Activated CD4-positive, alpha-beta T cell treated with anti-CD3 and anti-CD28 coated beads, Interleukin-2, amount 10 ng/mL, durations not matched to agents 7 days and 5 days (primary cell): ENCODE measurements at regions not wholly inside any gene's neighbourhood (a gene's known extent, or its start where the extent isn't known, plus 50 kb on each side); places are given as distances from the start of the nearest gene placed in this dataset.
"Not testable (repeated sequence)": the region's sequence is repeated elsewhere in the genome, so short reads cannot be mapped to it uniquely, and the experiment has no call there.

Experiments
- CTCF ChIA-PET: fragments of 350-600 bp; sonication (Branson Sonifier 250); formaldehyde crosslinking; loops from one replicate; lab custom pipeline; 2021; ENCODE audit warnings: antibody characterized with exemption; lab: Charles Lee
- POLR2A ChIA-PET: fragments of 350-600 bp; sonication (Branson Sonifier 250); formaldehyde crosslinking; loops from one replicate; lab custom pipeline; 2021; ENCODE audit warnings: antibody characterized with exemption; lab: Charles Lee
- DNase-seq: peaks from one replicate; pipeline ENCODE4 v3.0.0-alpha.2; 2020
- H3K27ac Mint-ChIP-seq: one replicate; pipeline ENCODE4 v1.8.0; 2021; ENCODE audit warnings: mild to moderate bottlenecking, moderate library complexity, mixed read lengths
- H3K27me3 Mint-ChIP-seq: one replicate; pipeline ENCODE4 v1.8.0; 2021; ENCODE audit warnings: mixed read lengths
- H3K36me3 Mint-ChIP-seq: one replicate; pipeline ENCODE4 v1.8.0; 2021; ENCODE audit warnings: low read depth, mixed read lengths
- H3K4me1 Mint-ChIP-seq: one replicate; pipeline ENCODE4 v1.8.0; 2021; ENCODE audit warnings: mixed read lengths
- H3K4me3 Mint-ChIP-seq: one replicate; pipeline ENCODE4 v1.8.0; 2021; ENCODE audit warnings: mild to moderate bottlenecking, moderate library complexity, mixed read lengths
- H3K9me3 Mint-ChIP-seq: one replicate; pipeline ENCODE4 v1.8.0; 2021; ENCODE audit warnings: mixed read lengths

DNA sequence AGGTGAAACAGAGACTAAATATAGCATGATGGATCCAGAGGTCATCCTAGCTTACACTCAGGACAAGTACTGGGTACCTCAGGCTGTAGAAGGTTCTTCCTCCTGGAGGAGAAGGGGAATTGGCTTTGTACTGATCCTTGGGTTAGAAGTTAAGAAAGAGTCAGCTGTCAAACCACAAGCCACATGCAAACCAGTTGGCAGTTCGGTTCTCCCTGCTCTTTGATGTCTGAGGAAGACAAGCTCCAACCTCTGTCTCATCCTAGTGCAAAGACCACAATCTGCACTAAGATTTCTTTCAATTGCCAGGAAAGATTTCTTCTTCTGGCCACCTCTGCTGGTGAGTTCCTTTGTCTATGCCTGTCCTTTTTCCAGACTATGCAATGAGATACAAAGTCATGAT is 203.8 kb downstream of the ATP6V0E2 start:
- H3K36me3 Mint-ChIP-seq, DNase-seq, POLR2A ChIA-PET, H3K9me3 Mint-ChIP-seq, CTCF ChIA-PET, H3K27ac Mint-ChIP-seq, H3K4me1 Mint-ChIP-seq, H3K4me3 Mint-ChIP-seq: not testable (repeated sequence)
- H3K27me3 Mint-ChIP-seq: peaks cover 19% of the 10 kb centered on the region

DNA sequence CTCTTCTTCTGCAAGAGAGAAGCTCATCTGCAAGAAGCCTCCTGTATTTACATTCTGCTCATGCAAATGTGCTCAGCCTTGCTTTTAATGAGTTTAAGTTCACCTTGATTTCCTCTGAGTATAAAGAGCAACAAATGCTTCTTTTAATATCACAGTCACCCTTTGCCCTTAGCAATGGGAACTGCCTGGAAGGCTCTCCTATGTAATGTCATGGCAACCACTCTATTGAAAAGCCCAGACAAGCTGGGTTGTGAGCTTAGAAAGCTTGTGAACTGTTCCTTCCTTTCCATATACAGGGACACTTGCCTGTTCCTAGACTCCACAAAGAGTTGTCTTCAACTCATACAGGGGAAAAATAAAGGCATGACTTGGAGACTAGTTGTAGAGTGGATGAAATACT is 208.1 kb downstream of the ATP6V0E2 start:
- POLR2A ChIA-PET, H3K36me3 Mint-ChIP-seq, H3K4me3 Mint-ChIP-seq, CTCF ChIA-PET, DNase-seq, H3K4me1 Mint-ChIP-seq, H3K27ac Mint-ChIP-seq, H3K9me3 Mint-ChIP-seq: not testable (repeated sequence)
- peaks cover 25% of the 10 kb centered on the region for H3K27me3 Mint-ChIP-seq

DNA sequence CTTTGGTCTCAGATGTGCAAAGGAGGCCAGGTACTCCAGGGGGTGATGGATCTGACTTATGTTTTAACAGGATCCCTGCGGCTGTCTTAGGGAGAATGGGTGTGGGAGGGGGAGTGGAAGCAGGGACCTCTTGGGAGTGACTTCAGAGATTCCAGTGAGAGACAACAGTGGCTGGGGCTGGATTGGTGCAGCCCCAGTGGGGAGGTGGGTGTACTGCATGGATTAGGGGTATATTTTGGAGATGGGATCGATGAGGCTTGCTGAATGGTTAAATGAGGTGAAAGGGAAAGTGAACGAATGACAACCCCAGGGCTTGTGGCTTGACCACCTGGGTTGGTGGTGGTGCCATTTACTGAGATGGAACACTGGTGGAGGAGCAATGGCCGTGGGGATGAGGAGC is 211.0 kb downstream of the ATP6V0E2 start:
- H3K4me3 Mint-ChIP-seq, DNase-seq, POLR2A ChIA-PET, H3K9me3 Mint-ChIP-seq, H3K27ac Mint-ChIP-seq, H3K36me3 Mint-ChIP-seq, CTCF ChIA-PET, H3K4me1 Mint-ChIP-seq: not testable (repeated sequence)
- peaks cover 33% of the 10 kb centered on the region for H3K27me3 Mint-ChIP-seq

DNA sequence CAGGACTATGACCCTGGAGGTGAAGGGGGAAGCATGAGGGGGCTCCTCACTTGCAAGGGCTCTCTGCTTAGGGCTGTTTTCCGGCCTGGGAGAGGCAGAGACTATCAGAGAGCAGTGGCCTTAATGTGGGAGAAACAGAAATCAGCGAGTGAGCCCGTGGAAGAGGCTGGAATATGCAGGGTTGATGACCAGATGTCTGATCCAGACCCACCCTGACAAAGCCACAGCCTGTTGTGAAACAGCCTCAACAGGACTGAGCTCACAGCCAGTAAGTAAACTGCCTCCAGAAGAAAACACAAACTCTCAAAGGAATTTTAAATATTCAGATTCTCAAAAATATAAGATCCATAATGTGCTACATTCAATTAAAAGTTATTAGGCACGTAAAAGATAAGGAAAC is 213.7 kb downstream of the ATP6V0E2 start:
- CTCF ChIA-PET, DNase-seq, H3K4me3 Mint-ChIP-seq, H3K4me1 Mint-ChIP-seq, H3K36me3 Mint-ChIP-seq, H3K9me3 Mint-ChIP-seq, POLR2A ChIA-PET, H3K27ac Mint-ChIP-seq: not testable (repeated sequence)
- peaks cover 19% of the 10 kb centered on the region for H3K27me3 Mint-ChIP-seq

DNA sequence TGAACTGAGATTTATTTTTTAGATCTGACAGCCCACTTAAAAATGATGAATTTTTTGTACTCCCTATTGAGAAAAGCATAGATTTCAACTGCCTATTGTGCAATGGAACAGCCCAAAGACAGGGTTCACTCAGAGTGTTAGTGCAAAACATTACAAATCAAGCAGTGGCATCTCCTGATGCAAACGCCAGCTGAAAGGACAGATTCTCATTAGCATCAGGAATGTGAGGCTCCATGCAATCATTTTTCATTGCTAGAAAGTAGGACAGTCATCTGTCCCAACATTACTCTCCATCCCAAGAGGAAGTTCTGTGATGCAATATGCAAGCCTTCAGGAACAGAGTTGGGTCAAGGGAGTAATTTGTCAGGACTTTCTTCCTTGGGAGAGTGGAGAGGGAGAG is 215.4 kb downstream of the ATP6V0E2 start:
- H3K4me3 Mint-ChIP-seq, H3K27ac Mint-ChIP-seq, DNase-seq, CTCF ChIA-PET, H3K4me1 Mint-ChIP-seq, H3K36me3 Mint-ChIP-seq, POLR2A ChIA-PET, H3K9me3 Mint-ChIP-seq: not testable (repeated sequence)
- peaks cover 17% of the 10 kb centered on the region for H3K27me3 Mint-ChIP-seq

DNA sequence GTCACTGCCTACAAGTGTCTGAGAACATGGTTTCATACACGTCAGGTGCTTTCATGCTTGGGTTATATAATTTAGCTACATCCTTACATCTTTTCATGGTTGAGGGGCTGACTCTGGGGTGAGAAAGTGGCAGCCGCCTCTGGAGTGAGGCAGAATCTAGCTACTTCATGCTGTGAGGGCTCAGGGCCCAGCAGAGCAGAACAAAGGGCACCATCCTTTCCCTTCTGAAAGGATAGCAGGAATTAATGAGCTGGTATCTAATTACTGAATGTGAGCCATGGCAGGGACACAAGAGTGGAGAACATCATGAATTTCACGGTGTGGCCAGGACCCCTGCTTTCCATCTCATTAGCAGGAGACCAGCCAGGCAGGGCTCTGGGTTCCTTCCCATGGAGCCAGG is 217.0 kb downstream of the ATP6V0E2 start:
- H3K4me3 Mint-ChIP-seq, H3K27ac Mint-ChIP-seq, DNase-seq, POLR2A ChIA-PET, CTCF ChIA-PET, H3K4me1 Mint-ChIP-seq, H3K36me3 Mint-ChIP-seq, H3K9me3 Mint-ChIP-seq: not testable (repeated sequence)
- peaks cover 14% of the 10 kb centered on the region for H3K27me3 Mint-ChIP-seq

DNA sequence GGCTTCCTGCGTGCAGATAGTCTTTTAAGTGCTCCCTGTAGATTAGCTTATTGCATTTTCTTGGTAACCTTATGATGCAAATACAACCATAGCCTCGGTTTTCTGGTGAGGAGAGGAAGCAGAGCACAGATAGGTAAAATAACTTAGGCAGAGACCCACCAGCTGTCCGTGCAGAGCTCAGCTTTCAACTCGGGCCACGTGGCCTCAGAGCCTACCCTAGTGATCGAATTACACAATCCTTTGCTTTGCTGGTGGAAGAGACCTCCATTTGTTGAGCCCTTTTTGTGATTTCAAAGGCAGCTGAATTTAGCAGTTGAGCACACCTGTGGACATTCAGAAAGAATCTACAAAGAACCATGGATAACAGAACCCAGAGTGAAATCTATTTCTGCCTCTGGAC is 220.1 kb downstream of the ATP6V0E2 start:
- POLR2A ChIA-PET, H3K9me3 Mint-ChIP-seq, H3K36me3 Mint-ChIP-seq, H3K27me3 Mint-ChIP-seq, H3K4me3 Mint-ChIP-seq, H3K4me1 Mint-ChIP-seq, CTCF ChIA-PET, H3K27ac Mint-ChIP-seq, DNase-seq: not testable (repeated sequence)

DNA sequence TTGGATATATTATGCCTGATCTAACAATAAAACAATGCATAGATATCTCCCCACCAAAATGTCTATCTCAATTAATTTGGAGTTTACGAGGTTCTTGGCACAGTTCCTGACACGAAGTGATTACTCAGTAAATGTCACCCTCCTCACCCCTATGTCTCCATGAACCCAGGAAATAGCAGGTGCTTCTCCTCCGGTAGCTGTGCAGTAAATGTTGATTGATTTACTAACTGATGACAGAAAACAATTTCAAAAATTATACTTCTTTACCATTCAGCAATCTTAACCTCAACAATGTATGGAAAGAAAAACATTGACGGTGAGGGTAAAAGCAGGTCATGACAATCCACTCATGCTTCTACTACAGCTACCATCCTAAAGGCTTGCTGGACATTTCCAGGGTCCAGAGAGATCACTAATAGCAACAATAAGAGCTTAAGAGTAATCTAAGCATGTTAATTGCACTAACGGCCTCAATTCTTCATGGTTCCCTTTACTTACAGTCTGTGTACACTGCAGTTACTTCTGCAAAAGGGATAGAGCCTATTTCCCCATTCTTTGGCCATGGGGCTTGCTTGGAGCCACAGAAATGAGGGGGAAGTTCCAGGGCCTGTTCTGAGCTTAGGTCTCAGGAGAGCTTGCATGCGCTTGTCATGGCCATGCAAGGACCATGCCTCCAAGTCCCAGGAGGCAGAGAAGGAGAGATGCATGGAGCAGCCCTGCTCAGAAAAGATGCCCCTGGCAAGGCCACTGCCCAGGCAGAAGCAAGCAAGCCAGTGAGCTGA is 222.6 kb downstream of the ATP6V0E2 start:
- H3K36me3 Mint-ChIP-seq, H3K4me3 Mint-ChIP-seq, H3K27ac Mint-ChIP-seq, H3K4me1 Mint-ChIP-seq, DNase-seq, POLR2A ChIA-PET, H3K27me3 Mint-ChIP-seq, H3K9me3 Mint-ChIP-seq, CTCF ChIA-PET: not testable (repeated sequence)

DNA sequence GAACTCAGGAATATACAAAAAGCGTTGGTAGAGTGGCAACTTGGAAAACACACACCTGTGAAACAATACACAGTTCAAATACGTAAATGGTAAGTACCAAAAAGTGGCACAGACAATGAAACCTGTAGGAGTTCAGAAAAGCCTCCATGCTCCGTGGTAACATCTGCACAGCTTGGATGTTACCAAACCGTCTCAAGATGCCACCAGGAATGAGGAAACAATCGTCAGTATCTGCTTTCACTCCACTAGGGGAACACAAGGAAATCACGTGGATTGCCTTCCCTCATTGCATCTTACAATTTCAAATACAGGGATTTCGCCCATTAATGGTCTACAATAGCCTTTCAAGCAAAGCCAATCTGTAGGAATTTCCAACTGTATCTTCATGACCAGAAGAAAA is 224.6 kb upstream of the LRRC61 start:
- CTCF ChIA-PET, DNase-seq, H3K27ac Mint-ChIP-seq: not testable (repeated sequence)

DNA sequence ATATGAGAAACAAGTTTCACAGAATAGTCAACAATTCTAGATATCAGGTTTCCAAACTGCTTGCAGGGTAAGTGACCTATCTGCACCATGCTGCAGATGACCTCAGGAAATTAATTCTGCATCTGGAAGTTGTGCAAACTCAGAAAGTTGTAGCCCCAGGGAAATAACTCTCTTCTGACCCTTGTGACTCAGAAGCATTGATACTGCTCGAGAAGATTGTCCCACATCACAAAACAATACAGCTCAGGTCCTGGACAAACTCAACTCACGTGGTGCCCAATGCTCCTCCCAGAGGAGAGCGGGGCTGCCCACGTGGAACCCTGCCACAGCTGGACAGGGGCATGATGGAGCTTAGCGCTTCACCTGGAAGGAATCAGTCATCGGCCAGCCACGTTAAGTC is 221.9 kb upstream of the LRRC61 start:
- H3K9me3 Mint-ChIP-seq, H3K27ac Mint-ChIP-seq, DNase-seq, H3K4me1 Mint-ChIP-seq, H3K4me3 Mint-ChIP-seq, H3K27me3 Mint-ChIP-seq, POLR2A ChIA-PET, H3K36me3 Mint-ChIP-seq: not testable (repeated sequence)
- CTCF ChIA-PET: interaction anchor here (0.6 kb wide), 1 partner anchor 678 kb away, joined by 3 read pairs; no protein-coding TSS in a partner anchor

More for the DNA sequence above, 224.6 kb upstream of the LRRC61 start:
- POLR2A ChIA-PET, H3K36me3 Mint-ChIP-seq, H3K9me3 Mint-ChIP-seq, H3K4me1 Mint-ChIP-seq, H3K27me3 Mint-ChIP-seq, H3K4me3 Mint-ChIP-seq: not testable (repeated sequence)

DNA sequence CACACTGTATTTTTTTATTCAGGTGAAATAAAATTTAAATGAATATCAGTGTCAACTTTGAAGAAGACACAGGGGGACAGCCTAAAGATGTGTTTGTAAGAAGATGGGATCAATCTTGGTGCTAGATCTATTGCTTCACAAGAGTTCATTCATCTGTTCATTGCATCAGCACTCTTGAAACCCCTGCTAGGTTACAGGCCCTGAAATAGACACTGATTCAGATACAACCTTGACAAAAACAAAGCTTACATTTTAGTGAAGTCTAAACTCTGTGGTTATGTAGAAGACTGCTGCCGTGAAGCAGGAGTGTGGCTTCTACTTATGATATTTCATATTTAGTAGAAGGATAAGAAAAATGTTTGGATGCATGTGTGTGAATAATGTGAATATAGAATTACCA is 215.9 kb upstream of the LRRC61 start:
- H3K27ac Mint-ChIP-seq, POLR2A ChIA-PET, H3K36me3 Mint-ChIP-seq, H3K4me1 Mint-ChIP-seq, H3K9me3 Mint-ChIP-seq, CTCF ChIA-PET, H3K4me3 Mint-ChIP-seq, DNase-seq: not testable (repeated sequence)
- peaks cover 11% of the 10 kb centered on the region for H3K27me3 Mint-ChIP-seq

DNA sequence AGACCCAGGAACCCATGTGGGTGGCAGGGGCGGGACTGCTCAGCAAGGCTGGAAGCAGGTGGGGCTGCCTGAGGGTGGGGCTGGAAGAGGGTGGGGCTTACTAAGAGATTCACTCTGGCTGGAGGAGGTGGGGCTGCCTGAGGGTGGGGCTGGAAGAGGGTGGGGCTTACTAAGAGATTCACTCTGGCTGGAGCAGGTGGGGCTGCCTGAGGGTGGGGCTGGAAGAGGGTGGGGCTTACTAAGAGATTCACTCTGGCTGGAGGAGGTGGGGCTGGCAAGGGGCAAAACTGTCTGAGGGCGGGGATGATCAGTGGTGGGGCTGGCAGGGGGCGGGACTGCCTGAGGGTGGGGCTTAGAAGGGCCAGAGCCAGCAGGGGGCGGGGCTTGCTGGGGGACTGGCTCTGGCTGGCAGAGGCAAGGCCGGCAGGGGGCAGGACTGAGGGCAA is 212.8 kb upstream of the LRRC61 start:
- H3K36me3 Mint-ChIP-seq, POLR2A ChIA-PET, H3K27ac Mint-ChIP-seq, CTCF ChIA-PET, H3K4me1 Mint-ChIP-seq, H3K9me3 Mint-ChIP-seq, DNase-seq, H3K4me3 Mint-ChIP-seq: not testable (repeated sequence)
- H3K27me3 Mint-ChIP-seq: peaks cover 23% of the 10 kb centered on the region

DNA sequence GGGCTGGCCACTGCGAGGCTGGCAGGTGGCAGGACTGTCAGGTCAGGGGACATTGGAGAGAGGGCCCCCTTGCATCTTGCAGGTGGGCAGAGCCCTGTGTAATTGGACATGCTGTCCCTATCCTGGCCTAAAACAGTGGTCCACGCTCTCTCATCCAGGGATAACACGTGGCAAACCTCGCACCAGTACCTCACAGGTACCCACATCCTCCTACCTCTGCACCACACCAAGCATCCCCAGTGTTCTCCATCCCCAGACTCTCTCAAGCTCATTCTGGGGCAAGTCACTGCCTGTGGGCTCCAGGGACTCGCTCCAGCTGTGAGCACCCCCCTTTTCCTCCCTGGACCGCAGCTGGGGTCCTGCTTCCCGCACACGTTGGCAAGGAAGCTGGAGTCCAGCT is 212.3 kb upstream of the LRRC61 start:
- H3K4me3 Mint-ChIP-seq, H3K9me3 Mint-ChIP-seq, H3K27ac Mint-ChIP-seq, POLR2A ChIA-PET, CTCF ChIA-PET, DNase-seq, H3K36me3 Mint-ChIP-seq, H3K4me1 Mint-ChIP-seq: not testable (repeated sequence)
- peaks cover 28% of the 10 kb centered on the region for H3K27me3 Mint-ChIP-seq
